Fibroblast of the aortic adventitia (primary cell): ENCODE measurements at regions not wholly inside any gene's neighbourhood (a gene's known extent, or its start where the extent isn't known, plus 50 kb on each side); places are given as distances from the start of the nearest gene placed in this dataset.

Experiments used
- DNase-seq: peaks from one replicate; pipeline ENCODE4 v3.0.0-alpha.2; 2010; ENCODE audit warnings: low read depth
- H3K4me3 ChIP-seq: 2 replicates; pipeline ENCODE4 v1.5.1; 2011; ENCODE audit warnings: low read depth, mild to moderate bottlenecking, control low read depth, low read length, moderate library complexity
- CTCF ChIP-seq: IDR thresholded peaks from 2 replicates; pipeline ENCODE4 v1.5.1; 2011; ENCODE audit warnings: mild to moderate bottlenecking, low read length, control low read depth, inconsistent platforms; ENCODE audit not compliant: insufficient read depth

DNA sequence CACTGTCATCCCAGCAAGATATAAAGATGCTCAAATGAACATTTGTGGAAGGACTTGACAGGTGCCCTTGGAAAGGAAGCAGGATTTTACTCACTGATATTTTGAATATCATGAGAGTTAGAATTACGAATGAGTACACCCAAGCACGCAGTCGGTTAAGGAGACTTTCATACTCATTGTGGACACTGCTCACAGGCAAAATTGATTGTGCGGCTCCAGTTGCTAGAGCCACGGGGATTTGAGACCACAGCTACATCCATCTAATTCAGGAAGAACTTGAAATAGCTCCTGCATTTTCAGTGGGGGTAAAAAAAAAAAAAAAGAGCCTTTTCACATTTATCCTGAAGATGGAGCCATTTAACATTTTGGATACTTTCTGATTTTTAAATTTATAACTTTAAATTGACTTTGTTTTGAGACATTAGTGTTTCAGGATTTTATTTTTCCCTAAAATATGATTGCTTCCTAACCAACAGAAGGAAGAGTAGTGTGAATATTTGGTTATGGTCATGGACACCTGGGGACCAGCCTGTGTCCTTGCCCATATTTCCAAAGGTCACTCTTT is 1080.1 kb upstream of the EEF2KMT start:
- H3K4me3 ChIP-seq, result no peak overlapping the region
- TF ChIP-seq CTCF, result no peak

DNA sequence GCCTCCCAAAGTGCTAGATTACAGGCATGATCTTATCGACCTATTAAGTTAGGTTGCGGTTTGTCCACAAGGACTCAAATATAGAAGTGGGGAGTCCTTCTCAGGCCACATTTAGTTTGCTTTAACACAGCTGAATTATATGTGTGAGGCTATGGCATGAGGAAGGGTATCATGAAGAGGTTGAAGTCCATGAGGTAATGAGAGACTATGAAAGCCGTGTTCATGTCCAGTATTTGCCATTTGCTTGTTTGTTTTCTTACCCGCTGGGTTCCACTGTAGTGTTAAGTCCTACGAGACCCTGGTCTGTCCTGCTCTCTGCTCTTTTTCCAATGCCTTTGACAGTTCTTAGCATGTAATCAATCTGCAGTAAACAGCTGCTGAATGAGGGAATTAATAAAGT is 1072.4 kb upstream of the EEF2KMT start:
- no peak for DNase-seq
- TF ChIP-seq CTCF, result no peak
- H3K4me3 ChIP-seq, result no peak overlapping the region

More for the DNA sequence above, 1080.1 kb upstream of the EEF2KMT start:
- no peak for DNase-seq

DNA sequence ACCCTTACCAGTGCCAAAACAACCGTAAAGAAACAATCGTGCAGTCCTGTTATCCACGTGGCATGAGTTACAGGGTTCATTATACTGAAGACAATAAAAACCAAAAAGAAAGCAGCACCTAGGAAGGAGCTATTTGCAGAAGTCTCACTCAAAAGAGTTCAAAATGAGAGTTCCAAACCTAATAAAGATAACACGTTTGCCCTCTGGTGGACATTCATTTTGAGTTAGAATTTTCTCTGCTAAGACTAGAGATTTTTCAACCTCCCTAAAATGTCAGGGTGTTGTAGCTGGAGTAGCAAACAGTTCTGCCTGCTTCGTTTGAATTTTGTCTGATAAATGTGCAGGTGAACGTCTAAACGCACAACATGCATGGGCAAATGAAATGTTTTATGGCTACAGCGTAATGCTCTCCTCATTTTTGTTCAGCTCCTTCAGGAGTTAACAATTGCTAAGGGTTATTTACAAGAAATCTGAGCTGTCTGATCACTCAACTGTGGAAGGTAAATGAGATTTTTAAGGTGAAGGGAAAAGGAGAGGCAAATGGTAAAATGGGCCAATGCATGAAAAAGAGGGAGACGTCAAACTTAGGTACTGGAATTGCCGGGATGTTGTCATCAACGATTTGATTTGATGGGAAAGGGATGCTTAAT is 1067.9 kb upstream of the EEF2KMT start:
- H3K4me3 ChIP-seq, result no peak overlapping the region
- no peak for TF ChIP-seq CTCF
- no peak for DNase-seq

- no peak overlapping the region for H3K4me3 ChIP-seq
- DNase-seq, result no peak
- TF ChIP-seq CTCF, result no peak
Observed at GRCh38 chr16:6160871-6161270, 1063.3 kb upstream of the EEF2KMT start.

DNA sequence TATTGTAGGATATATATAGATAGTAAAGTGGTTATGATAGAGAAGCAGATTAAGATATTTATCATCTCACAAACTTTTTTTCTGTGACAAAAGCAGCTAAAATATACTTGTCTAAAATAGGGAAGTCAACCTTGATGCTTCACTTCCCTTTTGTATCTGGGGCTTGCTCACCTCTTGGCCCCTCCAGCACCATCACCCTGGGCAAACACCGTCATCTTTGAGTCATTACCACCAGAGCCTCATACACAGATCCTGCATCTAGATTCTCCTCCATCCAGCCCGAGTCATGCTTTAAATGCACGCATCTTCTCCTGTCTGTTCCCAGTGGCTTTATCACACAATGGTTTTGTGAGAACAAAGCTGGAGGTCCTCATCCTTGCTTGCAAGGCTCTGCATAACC is 1062.7 kb upstream of the EEF2KMT start:
- no peak overlapping the region for H3K4me3 ChIP-seq
- no peak for DNase-seq
- no peak for TF ChIP-seq CTCF

GRCh38 chr16:6157806-6158205 is 1060.2 kb upstream of the EEF2KMT start:
- no peak overlapping the region for H3K4me3 ChIP-seq
- no peak for DNase-seq
- TF ChIP-seq CTCF, result no peak

DNA sequence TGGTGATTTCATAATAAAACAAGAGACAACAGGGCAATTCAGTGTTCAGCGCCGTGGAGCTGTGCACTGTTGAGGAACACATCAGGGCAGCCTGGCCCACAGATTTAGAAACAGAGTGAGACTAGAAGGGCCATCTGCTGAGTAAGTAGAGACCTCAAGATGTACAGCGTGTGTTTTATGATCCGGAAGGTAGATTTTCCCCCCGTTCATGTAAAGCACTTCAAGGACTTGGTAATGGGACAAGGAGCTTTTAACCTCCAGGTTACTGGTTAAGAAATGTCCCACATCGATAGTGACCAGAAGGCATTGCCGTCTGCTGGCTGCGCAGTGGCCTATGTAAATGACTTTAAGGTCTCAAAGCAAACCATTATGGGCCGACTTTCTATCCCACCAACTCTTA is 1057.7 kb upstream of the EEF2KMT start:
- TF ChIP-seq CTCF, result no peak
- no peak overlapping the region for H3K4me3 ChIP-seq
- DNase-seq, result no peak
